PC-3 (cell line): ENCODE measurements at regions not wholly inside any gene's neighbourhood (a gene's known extent, or its start where the extent isn't known, plus 50 kb on each side); places are given as distances from the start of the nearest gene placed in this dataset.
"Not testable (repeated sequence)": the region's sequence is repeated elsewhere in the genome, so short reads cannot be mapped to it uniquely, and the experiment has no call there.

Experiments used
- ATAC-seq: fragments of 200-7000 bp; cut with Tn5 transposase; 2 replicates; pipeline ENCODE4 v1.9.1; 2020; ENCODE audit warnings: mild to moderate bottlenecking, moderate library complexity
- BruUV-seq: library from RNA; stranded (reverse); fragments of 400-500 nt; replicated peaks from 2 replicates; lab custom pipeline; 2021; lab: Mats Ljungman, UMichigan
- CTCF ChIA-PET: fragments of 300-600 bp; sonication (Branson Sonifier 250); formaldehyde crosslinking; loops from one replicate; lab custom pipeline; 2022; ENCODE audit warnings: antibody characterized with exemption; lab: Charles Lee
- POLR2A ChIA-PET: fragments of 300-600 bp; sonication (Branson Sonifier 250); formaldehyde crosslinking; loops from one replicate; lab custom pipeline; 2022; ENCODE audit warnings: antibody characterized with exemption; ENCODE audit not compliant: unreplicated experiment; lab: Charles Lee
- DNase-seq: peaks from one replicate; pipeline ENCODE4 v3.0.0-alpha.2; 2015
- H2AFZ ChIP-seq: fragments of 300-600 bp; sonication (generic); 2 replicates; pipeline ENCODE4 v1.6.0; 2016; ENCODE audit warnings: antibody characterized with exemption, low read length
- H3F3A ChIP-seq: fragments of 300-600 bp; sonication (generic); one replicate; pipeline ENCODE4 v1.6.0; 2017; ENCODE audit warnings: antibody characterized with exemption, low read length, control low read depth, mild to moderate bottlenecking; ENCODE audit not compliant: unreplicated experiment
- H3K27ac ChIP-seq: fragments of 300-600 bp; sonication (generic); 2 replicates; pipeline ENCODE4 v1.5.1; 2016; ENCODE audit warnings: mild to moderate bottlenecking, low read length
- H3K27me3 ChIP-seq: fragments of 300-600 bp; sonication (generic); 2 replicates; pipeline ENCODE4 v1.6.1; 2016; ENCODE audit warnings: low read length, mixed read lengths
- H3K36me3 ChIP-seq: fragments of 300-600 bp; sonication (generic); 2 replicates; pipeline ENCODE4 v1.6.1; 2016; ENCODE audit warnings: low read depth, mixed run types, low read length, mixed read lengths
- H3K4me1 ChIP-seq: fragments of 300-600 bp; sonication (generic); 2 replicates; pipeline ENCODE4 v1.5.1; 2016; ENCODE audit warnings: low read length; ENCODE audit not compliant: insufficient read depth
- H3K4me2 ChIP-seq: fragments of 300-600 bp; sonication (generic); 2 replicates; pipeline ENCODE4 v1.6.0; 2016; ENCODE audit warnings: low read length
- H3K4me3 ChIP-seq: fragments of 300-600 bp; sonication (generic); 2 replicates; pipeline ENCODE4 v1.5.1; 2016; ENCODE audit warnings: mild to moderate bottlenecking, low read length, mixed read lengths
- H3K79me2 ChIP-seq: fragments of 300-600 bp; sonication (generic); 2 replicates; pipeline ENCODE4 v1.6.1; 2017; ENCODE audit warnings: low read length, mixed read lengths
- H3K9ac ChIP-seq: fragments of 300-600 bp; sonication (generic); 2 replicates; pipeline ENCODE4 v1.6.0; 2016; ENCODE audit warnings: mild to moderate bottlenecking, low read length
- H3K9me2 ChIP-seq: fragments of 300-600 bp; sonication (generic); replicated peaks from 2 replicates; pipeline ENCODE4 v1.6.1; 2016; ENCODE audit warnings: mixed run types, low read length, mixed read lengths
- H3K9me3 ChIP-seq: fragments of 300-600 bp; sonication (generic); 2 replicates; pipeline ENCODE4 v1.6.1; 2016; ENCODE audit warnings: low read length, mixed read lengths
- H4K20me1 ChIP-seq: fragments of 300-600 bp; sonication (generic); 2 replicates; pipeline ENCODE4 v1.6.1; 2016; ENCODE audit warnings: low read length, mixed read lengths
- EZH2 ChIP-seq: fragments of 300-600 bp; sonication (generic); IDR thresholded peaks from one replicate; pipeline ENCODE4 v1.6.1; 2017; ENCODE audit warnings: antibody characterized with exemption, mild to moderate bottlenecking, low read length; ENCODE audit not compliant: unreplicated experiment
- EZH2phosphoT487 ChIP-seq: fragments of 300-600 bp; sonication (generic); IDR thresholded peaks from 2 replicates; pipeline ENCODE4 v1.6.1; 2018; ENCODE audit warnings: mild to moderate bottlenecking, antibody characterized with exemption, low read length, borderline replicate concordance
- intact Hi-C: fragments of 100-400 bp; cut with micrococcal nuclease; formaldehyde crosslinking; loops from 2 replicates; pipeline ENCODE4 v1.9.0; 2023
- TF ChIP-seq, protein P1 (sequence below): fragments of 300-600 bp; sonication (generic); conservative IDR thresholded peaks from 2 replicates; pipeline ENCODE4 v1.5.1; 2017; ENCODE audit warnings: antibody characterized with exemption, low read depth, mild to moderate bottlenecking, low read length

DNA sequence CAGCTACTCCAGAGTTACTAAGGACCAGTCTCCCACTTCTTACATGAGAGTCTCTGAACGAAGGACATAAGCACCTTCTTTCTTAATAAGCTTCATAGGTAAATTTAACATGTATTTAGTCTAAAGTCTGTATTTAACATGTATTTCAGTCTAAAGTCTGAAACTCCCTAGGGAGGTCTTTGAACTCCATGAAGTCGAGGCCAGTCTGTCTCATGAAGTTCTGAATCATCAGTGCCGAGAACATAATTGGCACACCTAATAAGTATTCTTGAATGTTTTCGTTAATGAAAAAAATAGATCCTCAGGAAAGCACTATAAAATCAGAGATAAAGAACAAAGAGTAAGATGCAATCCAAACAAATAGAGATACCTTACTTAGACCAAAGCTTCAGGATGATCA lies 945.5 kb downstream of the TTLL7 start:
- Histone ChIP-seq H4K20me1 (no peaks in the 10 kb centered on the region), H2AFZ (no peak overlapping the region), H3K4me1 (peaks cover 48% of the 10 kb centered on the region), H3K9me3 (no peaks in the 10 kb centered on the region), H3K36me3 (no peaks in the 10 kb centered on the region), H3K4me2 (no peak overlapping the region), H3K27me3 (no peaks in the 10 kb centered on the region), H3K9me2 (no peaks in the 10 kb centered on the region), H3F3A (no peaks in the 10 kb centered on the region), H3K4me3 (no peak overlapping the region), H3K79me2 (no peaks in the 10 kb centered on the region), H3K9ac (no peak overlapping the region), H3K27ac (no peak overlapping the region)
- TF ChIP-seq, protein P1, sequence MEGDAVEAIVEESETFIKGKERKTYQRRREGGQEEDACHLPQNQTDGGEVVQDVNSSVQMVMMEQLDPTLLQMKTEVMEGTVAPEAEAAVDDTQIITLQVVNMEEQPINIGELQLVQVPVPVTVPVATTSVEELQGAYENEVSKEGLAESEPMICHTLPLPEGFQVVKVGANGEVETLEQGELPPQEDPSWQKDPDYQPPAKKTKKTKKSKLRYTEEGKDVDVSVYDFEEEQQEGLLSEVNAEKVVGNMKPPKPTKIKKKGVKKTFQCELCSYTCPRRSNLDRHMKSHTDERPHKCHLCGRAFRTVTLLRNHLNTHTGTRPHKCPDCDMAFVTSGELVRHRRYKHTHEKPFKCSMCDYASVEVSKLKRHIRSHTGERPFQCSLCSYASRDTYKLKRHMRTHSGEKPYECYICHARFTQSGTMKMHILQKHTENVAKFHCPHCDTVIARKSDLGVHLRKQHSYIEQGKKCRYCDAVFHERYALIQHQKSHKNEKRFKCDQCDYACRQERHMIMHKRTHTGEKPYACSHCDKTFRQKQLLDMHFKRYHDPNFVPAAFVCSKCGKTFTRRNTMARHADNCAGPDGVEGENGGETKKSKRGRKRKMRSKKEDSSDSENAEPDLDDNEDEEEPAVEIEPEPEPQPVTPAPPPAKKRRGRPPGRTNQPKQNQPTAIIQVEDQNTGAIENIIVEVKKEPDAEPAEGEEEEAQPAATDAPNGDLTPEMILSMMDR, result no peak
- no peak for TF ChIP-seq EZH2
- TF ChIP-seq EZH2phosphoT487, result no peak
- intact Hi-C loops, result no loop called here
- DNase-seq (no peak), ATAC-seq (no peak)
- CTCF ChIA-PET, result no interaction called here
- POLR2A ChIA-PET, result no interaction called here
- BruUV-seq, result no TSS peak

GRCh38 chr1:83052865-83053264 lies 946.1 kb downstream of the TTLL7 start:
- Histone ChIP-seq H3K36me3 (no peaks in the 10 kb centered on the region), H2AFZ (no peak overlapping the region), H3K9me3 (no peaks in the 10 kb centered on the region), H3K4me3 (no peak overlapping the region), H3K4me2 (0 out of 2 replicates have a peak overlapping the region, but pooled peaks have one; percentile 10), H4K20me1 (no peaks in the 10 kb centered on the region), H3K9me2 (no peaks in the 10 kb centered on the region), H3K79me2 (no peaks in the 10 kb centered on the region), H3K27ac (no peak overlapping the region), H3K9ac (no peak overlapping the region), H3F3A (no peaks in the 10 kb centered on the region), H3K27me3 (no peaks in the 10 kb centered on the region), H3K4me1 (peaks cover 48% of the 10 kb centered on the region)
- DNase-seq, result peak; percentile 51
- ChIA-PET POLR2A (interaction anchor here (0.7 kb wide), 1 partner anchor 197 kb away, joined by 4 read pairs; no protein-coding TSS in a partner anchor), CTCF (no interaction called here)
- peak; percentile 59 for ATAC-seq
- TF ChIP-seq, protein P1, result no peak
- TF ChIP-seq EZH2phosphoT487, result no peak
- TF ChIP-seq EZH2, result no peak
- BruUV-seq, result no TSS peak
- intact Hi-C loops, result no loop called here

- H2AFZ ChIP-seq, H3K9me3 ChIP-seq, H3K4me3 ChIP-seq, H3K4me2 ChIP-seq, H3K36me3 ChIP-seq, H3K27me3 ChIP-seq, BruUV-seq, CTCF ChIA-PET, POLR2A ChIA-PET, H3F3A ChIP-seq, DNase-seq, H4K20me1 ChIP-seq, H3K79me2 ChIP-seq, ATAC-seq, H3K9me2 ChIP-seq, intact Hi-C loops, H3K27ac ChIP-seq, H3K9ac ChIP-seq: not testable (repeated sequence)
- H3K4me1 ChIP-seq, result peaks cover 39% of the 10 kb centered on the region
Observed at GRCh38 chr1:83051053-83051452, 947.9 kb downstream of the TTLL7 start.
